ENCODE measurements at regions not wholly inside any gene's neighbourhood (a gene's known extent, or its start where the extent isn't known, plus 50 kb on each side); places are given as distances from the start of the nearest gene placed in this dataset.
A peak's percentile ranks its signal among the peaks of the same experiment; 100 is the strongest.

DNA sequence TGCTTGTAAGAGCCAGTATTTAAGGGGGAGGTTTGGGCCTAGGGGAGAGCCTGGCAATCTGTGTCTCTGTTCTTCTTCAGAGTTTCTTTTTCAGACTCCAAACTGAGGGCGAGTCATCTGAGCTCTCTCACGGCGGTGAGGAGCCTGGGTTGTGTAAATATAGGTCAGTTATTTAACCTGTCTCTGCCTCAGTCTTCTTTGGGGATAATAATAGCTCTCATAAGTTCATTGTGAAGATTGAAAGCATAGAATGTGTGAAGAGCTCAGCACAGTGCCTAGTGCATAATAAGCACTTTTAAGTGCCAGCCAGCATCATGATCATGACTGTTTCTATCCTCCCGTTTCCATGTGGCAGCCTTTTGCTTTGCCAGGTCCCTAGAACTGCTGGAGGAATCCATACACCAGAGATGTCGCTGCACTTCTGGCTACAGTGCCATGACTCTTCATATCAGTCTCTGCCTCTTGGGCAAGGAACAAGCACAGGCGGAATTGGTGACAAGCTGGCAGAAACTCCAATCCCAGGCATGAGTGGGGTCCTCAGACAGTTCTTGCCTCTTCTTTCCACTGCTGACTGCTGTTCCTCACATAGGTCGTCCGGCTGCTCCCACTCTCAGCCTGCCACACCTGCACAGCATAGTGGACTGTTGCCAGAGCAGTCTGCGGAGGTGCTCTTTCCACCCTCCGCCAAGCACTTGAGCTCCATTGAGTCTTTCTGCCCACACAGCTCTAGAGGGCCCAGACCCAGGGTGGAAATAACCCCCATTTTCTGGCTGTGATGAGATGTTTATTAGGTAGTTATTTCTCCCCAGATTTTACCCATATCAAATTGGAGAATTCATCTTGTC lies 103.7 kb upstream of the MAML3 start:
- no peaks in the 10 kb centered on the region for H3K9me3 ChIP-seq (ENCODE audit: control insufficient read depth, low read length)
- peaks cover 4% of the 10 kb centered on the region for H3K27me3 ChIP-seq (replicated peaks; ENCODE audit: control insufficient read depth, insufficient read depth, low read length, poor library complexity, severe bottlenecking)
- DNase-seq = no peak
- H3K4me3 ChIP-seq (ENCODE audit: insufficient read depth, low read depth, low read length, poor library complexity, severe bottlenecking) = no peak overlapping the region
- H3K36me3 ChIP-seq (ENCODE audit: control insufficient read depth, insufficient read depth, low read length) = no peaks in the 10 kb centered on the region
- no peaks in the 10 kb centered on the region for H3K4me1 ChIP-seq (ENCODE audit: control insufficient read depth, insufficient read depth, low read length, poor library complexity, severe bottlenecking)
- no peak overlapping the region for H3K27ac ChIP-seq (ENCODE audit: insufficient read depth, low read length, poor library complexity, severe bottlenecking)

DNA sequence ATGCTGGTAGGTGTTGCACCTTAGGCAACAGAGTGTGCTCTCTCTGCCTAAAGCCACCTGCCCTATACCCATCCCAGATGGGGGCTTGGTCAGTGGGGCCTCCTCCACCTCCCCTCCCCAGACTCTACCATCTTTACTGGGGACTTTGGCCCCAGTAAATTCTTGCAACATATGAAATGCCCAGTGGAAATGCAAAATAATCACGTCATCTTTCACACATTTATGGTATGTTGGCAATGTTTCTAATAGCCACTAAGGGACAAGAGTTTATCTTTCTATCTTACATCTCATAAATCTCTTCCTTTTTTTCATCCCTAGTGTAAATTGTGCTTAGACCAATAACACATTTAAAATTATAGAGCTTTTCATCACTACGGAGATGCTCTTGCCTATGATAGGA lies 103.0 kb upstream of the MAML3 start:
- H3K9me3 ChIP-seq (ENCODE audit: control insufficient read depth, low read length) = no peaks in the 10 kb centered on the region
- DNase-seq = no peak
- no peak overlapping the region for H3K4me3 ChIP-seq (ENCODE audit: insufficient read depth, low read depth, low read length, poor library complexity, severe bottlenecking)
- H3K4me1 ChIP-seq (ENCODE audit: control insufficient read depth, insufficient read depth, low read length, poor library complexity, severe bottlenecking) = peaks cover 3% of the 10 kb centered on the region
- no peak overlapping the region for H3K27ac ChIP-seq (ENCODE audit: insufficient read depth, low read length, poor library complexity, severe bottlenecking)
- H3K27me3 ChIP-seq (replicated peaks; ENCODE audit: control insufficient read depth, insufficient read depth, low read length, poor library complexity, severe bottlenecking) = peaks cover 7% of the 10 kb centered on the region
- H3K36me3 ChIP-seq (ENCODE audit: control insufficient read depth, insufficient read depth, low read length) = no peaks in the 10 kb centered on the region

GRCh38 chr4:140256335-140256734 lies 102.4 kb upstream of the MAML3 start:
- no peaks in the 10 kb centered on the region for H3K9me3 ChIP-seq (ENCODE audit: control insufficient read depth, low read length)
- no peak overlapping the region for H3K27ac ChIP-seq (ENCODE audit: insufficient read depth, low read length, poor library complexity, severe bottlenecking)
- H3K4me3 ChIP-seq (ENCODE audit: insufficient read depth, low read depth, low read length, poor library complexity, severe bottlenecking) = no peak overlapping the region
- DNase-seq = no peak
- no peaks in the 10 kb centered on the region for H3K36me3 ChIP-seq (ENCODE audit: control insufficient read depth, insufficient read depth, low read length)
- H3K27me3 ChIP-seq (replicated peaks; ENCODE audit: control insufficient read depth, insufficient read depth, low read length, poor library complexity, severe bottlenecking) = peaks cover 7% of the 10 kb centered on the region
- H3K4me1 ChIP-seq (ENCODE audit: control insufficient read depth, insufficient read depth, low read length, poor library complexity, severe bottlenecking) = peaks cover 3% of the 10 kb centered on the region

DNA sequence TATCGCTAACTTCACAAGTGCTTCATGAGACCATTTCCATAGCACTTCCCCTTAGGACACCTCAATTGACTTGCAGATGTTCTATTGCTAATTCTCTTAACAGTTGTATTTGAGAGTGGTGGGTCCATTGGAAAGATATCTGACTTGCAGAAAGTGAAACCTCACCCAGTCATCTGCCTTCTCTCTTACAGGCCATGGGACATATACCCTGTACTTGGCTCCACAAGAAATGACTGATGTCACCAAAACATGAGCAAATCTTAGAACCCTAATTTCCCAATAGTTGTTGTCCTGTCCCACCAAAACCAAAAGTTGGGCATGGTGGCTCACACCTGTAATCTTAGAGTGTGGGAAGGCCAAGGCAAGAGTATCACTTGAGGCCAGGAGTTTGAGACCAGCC lies 101.9 kb upstream of the MAML3 start:
- H3K36me3 ChIP-seq (ENCODE audit: control insufficient read depth, insufficient read depth, low read length) = no peaks in the 10 kb centered on the region
- no peak for DNase-seq
- no peak overlapping the region for H3K27ac ChIP-seq (ENCODE audit: insufficient read depth, low read length, poor library complexity, severe bottlenecking)
- H3K9me3 ChIP-seq (ENCODE audit: control insufficient read depth, low read length) = no peaks in the 10 kb centered on the region
- H3K4me1 ChIP-seq (ENCODE audit: control insufficient read depth, insufficient read depth, low read length, poor library complexity, severe bottlenecking) = peaks cover 3% of the 10 kb centered on the region
- H3K27me3 ChIP-seq (replicated peaks; ENCODE audit: control insufficient read depth, insufficient read depth, low read length, poor library complexity, severe bottlenecking) = peaks cover 7% of the 10 kb centered on the region
- no peak overlapping the region for H3K4me3 ChIP-seq (ENCODE audit: insufficient read depth, low read depth, low read length, poor library complexity, severe bottlenecking)

DNA sequence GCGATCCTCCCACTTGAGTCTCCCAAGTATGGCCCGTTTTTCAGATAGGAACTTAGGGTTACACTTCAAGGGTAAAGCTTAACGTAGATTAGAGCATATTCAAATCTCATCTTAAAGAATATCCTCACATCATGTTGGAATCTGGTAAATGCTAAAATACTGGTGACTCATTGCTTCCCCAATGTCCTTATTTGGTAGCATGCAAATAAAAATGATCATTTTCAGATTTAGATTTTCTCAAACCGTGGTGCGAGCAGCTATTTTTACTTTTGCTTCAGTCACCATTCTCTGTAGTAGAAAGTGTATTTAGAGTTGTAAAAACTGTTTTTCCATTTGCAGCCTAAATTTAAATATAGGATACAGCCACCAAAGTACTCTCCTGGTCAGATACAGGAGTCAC lies 101.5 kb upstream of the MAML3 start:
- Histone ChIP-seq H3K36me3 (ENCODE audit: control insufficient read depth, insufficient read depth, low read length) (no peaks in the 10 kb centered on the region), H3K27ac (ENCODE audit: insufficient read depth, low read length, poor library complexity, severe bottlenecking) (no peak overlapping the region), H3K9me3 (ENCODE audit: control insufficient read depth, low read length) (no peaks in the 10 kb centered on the region), H3K4me1 (ENCODE audit: control insufficient read depth, insufficient read depth, low read length, poor library complexity, severe bottlenecking) (peaks cover 3% of the 10 kb centered on the region), H3K4me3 (ENCODE audit: insufficient read depth, low read depth, low read length, poor library complexity, severe bottlenecking) (no peak overlapping the region), H3K27me3 (replicated peaks; ENCODE audit: control insufficient read depth, insufficient read depth, low read length, poor library complexity, severe bottlenecking) (peaks cover 7% of the 10 kb centered on the region)
- DNase-seq = no peak

GRCh38 chr4:140254651-140255299 lies 100.8 kb upstream of the MAML3 start:
- Histone ChIP-seq H3K27ac (ENCODE audit: insufficient read depth, low read length, poor library complexity, severe bottlenecking) (no peak overlapping the region), H3K4me1 (ENCODE audit: control insufficient read depth, insufficient read depth, low read length, poor library complexity, severe bottlenecking) (peaks cover 3% of the 10 kb centered on the region), H3K9me3 (ENCODE audit: control insufficient read depth, low read length) (no peaks in the 10 kb centered on the region), H3K36me3 (ENCODE audit: control insufficient read depth, insufficient read depth, low read length) (no peaks in the 10 kb centered on the region), H3K27me3 (replicated peaks; ENCODE audit: control insufficient read depth, insufficient read depth, low read length, poor library complexity, severe bottlenecking) (peaks cover 7% of the 10 kb centered on the region), H3K4me3 (ENCODE audit: insufficient read depth, low read depth, low read length, poor library complexity, severe bottlenecking) (no peak overlapping the region)
- no peak for DNase-seq

- no peak for DNase-seq
- no peaks in the 10 kb centered on the region for H3K9me3 ChIP-seq (ENCODE audit: control insufficient read depth, low read length)
- H3K36me3 ChIP-seq (ENCODE audit: control insufficient read depth, insufficient read depth, low read length) = no peaks in the 10 kb centered on the region
- peaks cover 3% of the 10 kb centered on the region for H3K27me3 ChIP-seq (replicated peaks; ENCODE audit: control insufficient read depth, insufficient read depth, low read length, poor library complexity, severe bottlenecking)
- peaks cover 3% of the 10 kb centered on the region for H3K4me1 ChIP-seq (ENCODE audit: control insufficient read depth, insufficient read depth, low read length, poor library complexity, severe bottlenecking)
- H3K27ac ChIP-seq (ENCODE audit: insufficient read depth, low read length, poor library complexity, severe bottlenecking) = no peak overlapping the region
- peak overlapping the region; percentile 65 for H3K4me3 ChIP-seq (ENCODE audit: insufficient read depth, low read depth, low read length, poor library complexity, severe bottlenecking)
Measured at GRCh38 chr4:140253556-140254027, 99.6 kb upstream of the MAML3 start.

DNA sequence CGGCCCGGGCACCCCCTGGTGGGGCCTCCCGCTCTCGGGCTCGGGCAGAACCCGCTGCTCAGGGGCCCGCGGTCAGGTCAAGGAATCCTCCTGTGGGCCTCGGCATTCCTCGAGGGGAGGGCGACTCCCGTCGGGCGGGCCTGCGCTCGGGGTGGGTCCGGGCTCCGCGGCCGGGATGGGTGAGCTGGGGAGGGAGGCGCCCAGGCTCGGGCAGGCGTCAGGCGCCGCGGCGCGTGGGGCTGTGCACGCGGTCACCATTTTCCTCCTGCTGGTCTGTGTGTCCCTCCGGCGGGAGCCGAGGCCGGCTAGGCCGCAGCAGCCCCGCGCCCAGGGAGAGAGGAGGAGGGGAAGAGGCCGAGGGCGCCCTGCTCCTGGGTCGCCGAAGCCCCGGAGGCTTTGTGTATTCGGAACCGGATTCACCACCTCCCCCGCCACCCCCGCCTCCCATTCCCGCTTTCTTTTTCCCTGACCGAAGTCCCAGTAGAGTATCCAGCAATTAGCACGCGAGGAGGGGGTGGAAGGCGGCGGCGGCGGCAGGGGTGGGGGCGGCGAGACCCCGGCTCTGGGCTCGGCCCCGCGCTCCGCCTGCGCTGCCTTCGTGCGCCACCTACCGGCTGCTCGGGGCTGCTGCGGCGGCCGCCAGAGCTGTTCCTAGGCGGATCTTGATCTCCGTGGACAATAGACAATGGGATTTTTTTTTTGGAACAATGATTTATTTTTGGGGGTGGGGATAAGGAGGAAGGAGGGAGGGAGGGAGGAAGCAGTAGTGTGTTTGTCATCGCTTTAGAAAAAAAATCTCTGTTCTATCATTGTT lies 99.0 kb upstream of the MAML3 start:
- Histone ChIP-seq H3K9me3 (ENCODE audit: control insufficient read depth, low read length) (no peaks in the 10 kb centered on the region), H3K36me3 (ENCODE audit: control insufficient read depth, insufficient read depth, low read length) (no peaks in the 10 kb centered on the region), H3K27me3 (replicated peaks; ENCODE audit: control insufficient read depth, insufficient read depth, low read length, poor library complexity, severe bottlenecking) (peaks cover 3% of the 10 kb centered on the region), H3K4me3 (ENCODE audit: insufficient read depth, low read depth, low read length, poor library complexity, severe bottlenecking) (peak overlapping the region; percentile 65), H3K4me1 (ENCODE audit: control insufficient read depth, insufficient read depth, low read length, poor library complexity, severe bottlenecking) (peaks cover 3% of the 10 kb centered on the region), H3K27ac (ENCODE audit: insufficient read depth, low read length, poor library complexity, severe bottlenecking) (no peak overlapping the region)
- peak in 2 of 3 donors; percentile 26 to 41 for DNase-seq

- H3K36me3 ChIP-seq (ENCODE audit: control insufficient read depth, insufficient read depth, low read length) = no peaks in the 10 kb centered on the region
- DNase-seq = no peak
- H3K4me3 ChIP-seq (ENCODE audit: insufficient read depth, low read depth, low read length, poor library complexity, severe bottlenecking) = peak overlapping the region; percentile 65
- no peak overlapping the region for H3K27ac ChIP-seq (ENCODE audit: insufficient read depth, low read length, poor library complexity, severe bottlenecking)
- H3K9me3 ChIP-seq (ENCODE audit: control insufficient read depth, low read length) = no peaks in the 10 kb centered on the region
- H3K4me1 ChIP-seq (ENCODE audit: control insufficient read depth, insufficient read depth, low read length, poor library complexity, severe bottlenecking) = peaks cover 3% of the 10 kb centered on the region
- peaks cover 3% of the 10 kb centered on the region for H3K27me3 ChIP-seq (replicated peaks; ENCODE audit: control insufficient read depth, insufficient read depth, low read length, poor library complexity, severe bottlenecking)
Measured at GRCh38 chr4:140252141-140252741, 98.3 kb upstream of the MAML3 start.
